Embryonic facial prominence (tissue), 1 donor: ENCODE measurements at regions not wholly inside any gene's neighbourhood (a gene's known extent, or its start where the extent isn't known, plus 50 kb on each side); places are given as distances from the start of the nearest gene placed in this dataset.
"Not testable (repeated sequence)": the region's sequence is repeated elsewhere in the genome, so short reads cannot be mapped to it uniquely, and the experiment has no call there.

Experiments used
- DNase-seq: peaks from one replicate; pipeline ENCODE4 v3.0.0-alpha.2; 2016; ENCODE audit errors: extremely low spot score

DNA sequence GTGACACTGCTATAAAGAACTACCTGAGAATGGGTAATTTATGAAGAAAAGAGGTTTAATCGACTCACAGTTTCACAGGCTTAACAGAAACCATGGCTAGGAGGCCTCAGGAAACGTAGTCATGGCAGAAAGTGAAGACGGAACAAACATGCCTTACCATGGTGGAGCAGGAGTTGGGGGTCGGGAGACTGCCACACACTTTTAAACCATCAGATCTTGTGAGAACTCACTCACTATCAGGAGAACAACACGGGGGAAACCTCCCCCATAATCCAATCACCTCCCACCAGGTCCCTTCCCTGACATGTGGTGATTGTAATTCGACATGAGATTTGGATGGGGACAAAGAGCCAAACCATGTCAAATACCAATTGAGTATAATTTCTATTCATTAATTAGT, 2392.6 kb upstream of the C9orf72 start:
- DNase-seq: no peak

DNA sequence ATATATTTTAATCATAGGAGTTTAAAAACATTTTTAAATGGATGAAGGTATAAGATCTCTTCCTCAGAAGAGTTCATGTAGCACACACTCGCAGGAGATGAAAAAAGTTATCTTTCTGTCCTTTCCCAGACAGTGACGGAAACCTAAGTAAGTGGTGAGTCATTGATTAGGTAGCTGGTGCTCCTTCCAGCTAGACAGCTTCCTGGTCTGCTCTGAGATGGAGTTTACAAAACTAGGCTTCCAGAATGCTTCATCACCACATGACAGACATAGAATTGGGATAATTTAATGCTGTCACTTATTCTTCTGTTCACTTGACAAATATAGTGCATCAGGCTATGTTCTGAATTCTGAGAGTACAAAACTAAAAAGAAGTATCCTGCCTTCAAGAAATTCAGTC, 2393.0 kb upstream of the C9orf72 start:
- no peak for DNase-seq

DNA sequence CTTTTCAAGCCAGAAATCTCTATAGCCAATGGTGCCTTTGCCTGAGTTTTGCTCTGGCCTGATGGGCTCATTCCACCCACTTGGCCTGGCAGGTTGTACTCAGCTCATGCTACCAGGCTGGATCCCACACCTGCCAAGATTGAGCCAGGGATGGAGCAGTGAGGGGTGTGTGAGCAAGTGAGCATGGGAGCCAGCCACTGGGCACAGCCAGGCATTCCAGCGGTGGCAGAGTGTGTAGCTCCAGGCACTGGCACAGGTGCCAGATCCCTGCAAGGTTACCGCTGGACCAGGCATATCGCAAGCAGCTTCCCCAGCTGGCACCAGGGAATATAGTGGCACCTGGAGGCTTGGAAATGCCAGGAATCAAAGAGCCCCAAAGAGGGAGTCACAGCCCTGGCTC, 2395.6 kb upstream of the C9orf72 start:
- no peak for DNase-seq

DNA sequence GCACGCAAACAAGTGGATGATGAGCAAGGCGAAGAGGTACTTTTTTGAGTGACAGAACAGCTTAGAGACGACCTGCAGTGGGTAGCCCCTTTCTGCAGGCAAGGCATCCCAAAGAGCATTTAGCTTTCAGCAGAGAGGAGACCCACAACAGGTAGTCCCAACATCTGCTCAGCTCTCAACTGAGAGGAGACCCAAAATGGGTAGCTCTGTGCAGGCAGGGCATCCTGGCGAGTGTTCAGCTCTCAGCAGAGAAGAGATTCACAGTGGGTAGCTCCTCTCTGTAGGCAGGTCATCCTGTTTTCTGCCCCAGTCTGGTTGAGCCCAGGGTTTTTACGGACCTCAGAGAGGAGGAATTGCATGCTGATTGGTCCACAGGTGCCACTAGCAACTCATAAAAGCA, 2396.1 kb upstream of the C9orf72 start:
- no peak for DNase-seq

DNA sequence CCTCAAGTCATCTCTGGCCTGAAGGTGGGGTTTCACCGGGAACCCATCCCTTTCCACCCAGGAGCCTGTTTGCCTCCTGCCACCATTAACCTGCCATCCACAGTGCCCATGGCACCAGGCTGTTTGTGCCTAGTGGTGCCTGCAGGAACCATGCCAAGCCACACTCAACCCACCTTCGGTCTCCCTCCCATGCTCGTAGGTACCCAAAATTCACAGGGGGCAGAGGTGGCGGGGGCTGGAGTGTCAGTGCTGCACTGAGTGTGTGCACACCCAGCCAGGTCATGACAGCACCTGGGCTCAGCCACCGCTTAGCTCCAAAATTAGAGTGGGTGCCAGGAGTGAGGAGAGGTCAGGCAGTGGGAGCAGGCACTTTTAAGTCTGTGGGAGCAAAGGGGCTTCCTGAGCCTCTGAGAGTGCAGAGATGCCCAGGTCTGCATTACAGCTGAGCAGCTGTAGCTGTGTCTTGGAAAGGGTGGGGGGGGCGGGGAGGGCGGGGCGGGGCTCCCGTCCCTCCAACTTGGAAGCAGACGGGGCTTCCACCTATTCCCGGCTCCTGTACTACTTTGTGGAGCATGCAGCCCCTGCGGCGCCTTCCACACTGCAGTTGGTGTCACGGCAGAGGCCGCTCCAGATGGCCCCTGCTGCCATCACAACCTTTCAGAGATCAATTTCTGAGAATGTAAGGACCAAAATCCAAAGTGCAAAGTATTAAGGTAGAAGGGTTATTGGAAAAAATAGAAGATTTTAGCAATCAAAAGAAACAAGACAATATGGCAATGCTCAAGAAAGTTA, 2396.8 kb upstream of the C9orf72 start:
- DNase-seq: no peak

DNA sequence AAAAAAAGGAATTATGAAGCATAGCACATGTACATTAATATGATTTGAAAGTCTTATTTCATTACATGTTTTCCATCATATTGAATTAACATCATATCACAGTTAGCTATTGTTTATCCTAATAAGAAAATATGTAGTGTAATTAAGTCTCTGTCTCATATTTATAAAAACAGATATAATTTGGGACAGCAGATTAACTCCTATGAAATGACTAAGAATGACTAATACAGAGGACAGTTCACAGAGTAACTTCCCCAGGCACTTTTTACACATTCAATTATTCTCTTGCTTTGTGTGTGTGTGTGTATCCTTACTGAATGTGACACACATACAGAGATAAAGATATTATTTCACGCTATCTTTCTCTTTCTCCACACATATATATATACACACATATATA, 2400.9 kb upstream of the C9orf72 start:
- DNase-seq: no peak

DNA sequence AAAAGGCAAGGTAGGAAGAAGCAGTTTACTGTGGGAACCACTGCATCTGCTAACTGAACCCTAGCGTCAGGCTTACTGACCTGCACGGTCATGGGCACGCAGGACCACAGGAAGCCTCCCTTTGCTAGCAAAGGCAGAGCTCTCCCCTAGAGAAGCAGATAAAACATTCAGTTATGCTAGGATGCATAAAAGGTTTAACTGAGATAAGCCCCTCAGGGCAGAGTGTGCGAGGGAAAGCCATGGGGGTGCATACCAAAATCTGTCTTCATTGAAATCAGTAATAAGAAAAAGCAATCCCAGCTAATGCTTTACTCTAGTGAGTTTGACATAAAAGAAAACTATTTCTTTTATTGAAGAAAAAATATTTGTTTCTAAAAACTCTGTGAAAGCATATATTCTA, 2403.7 kb upstream of the C9orf72 start:
- no peak for DNase-seq

DNA sequence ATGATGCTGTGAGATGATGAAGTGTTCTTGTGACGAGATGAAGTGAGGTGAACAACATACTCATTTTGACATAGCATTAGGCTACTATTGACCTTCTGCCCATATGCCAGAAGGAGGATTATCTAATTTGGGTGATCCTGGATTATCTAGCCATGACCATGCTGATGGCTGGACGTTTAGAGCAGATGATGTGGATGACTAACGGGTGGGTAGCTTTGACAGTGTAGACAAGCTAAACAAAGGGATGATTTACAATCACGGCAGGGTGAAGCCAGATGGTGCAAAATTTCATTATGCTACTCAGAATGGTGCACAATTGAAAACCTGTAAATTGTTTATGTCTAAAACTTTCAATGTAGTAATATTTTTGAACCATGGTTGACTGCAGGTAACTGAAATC, 2403.4 kb upstream of the ACO1 start:
- DNase-seq: no peak

DNA sequence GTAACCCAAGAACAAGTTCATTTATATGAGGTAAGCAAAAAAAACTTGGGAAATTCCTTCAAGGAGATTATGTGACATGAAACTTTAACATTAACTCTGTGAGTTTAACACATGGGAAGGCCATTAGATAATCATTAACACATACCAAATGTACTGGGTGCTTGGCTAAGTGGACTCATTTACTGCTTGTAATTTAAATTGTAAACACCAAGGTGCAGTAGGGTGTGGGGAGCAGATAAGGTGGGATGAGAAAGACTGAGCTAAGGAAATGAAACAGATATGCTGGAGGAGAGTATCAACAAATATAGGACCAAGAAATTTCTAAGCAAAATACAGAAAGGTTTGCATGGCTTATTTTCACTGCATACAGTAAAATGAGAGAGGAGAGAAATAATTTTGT, 2384.8 kb upstream of the ACO1 start:
- DNase-seq: no peak

DNA sequence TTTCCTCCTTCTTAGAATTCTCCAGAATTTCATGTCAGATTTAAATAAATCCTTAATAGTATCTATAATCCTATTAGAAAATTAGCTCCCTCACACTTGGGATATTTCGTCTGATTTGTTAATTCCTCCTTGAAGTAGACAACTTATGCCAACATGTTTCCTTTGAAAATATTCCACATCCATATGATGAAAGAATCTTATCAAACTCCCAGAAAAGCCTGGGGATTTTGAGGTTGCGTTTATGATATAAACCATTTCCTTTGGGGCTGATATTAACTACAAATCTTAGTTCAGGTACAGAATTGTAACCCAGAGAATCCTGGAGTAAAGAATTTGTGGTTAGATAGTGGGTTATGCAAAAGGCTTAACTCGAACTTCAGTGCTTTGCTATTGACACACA, 2373.8 kb upstream of the ACO1 start:
- no peak for DNase-seq

DNA sequence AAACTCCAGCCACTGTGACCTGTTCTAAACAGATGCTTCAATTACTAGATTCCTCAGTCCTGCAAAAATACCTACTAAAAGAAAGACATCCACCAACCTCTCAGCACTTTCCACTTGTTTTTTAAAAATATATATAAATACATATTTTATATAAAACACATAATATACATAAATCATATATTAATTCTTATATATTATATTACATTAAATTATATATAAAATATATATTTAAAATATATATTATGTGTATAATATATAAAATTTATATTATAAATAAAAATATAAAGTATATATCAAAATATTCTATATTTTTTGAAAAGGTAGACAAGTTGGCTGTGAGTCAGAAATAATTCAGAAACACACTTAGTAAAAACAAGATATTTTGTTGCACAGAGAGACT, 2371.8 kb upstream of the ACO1 start:
- DNase-seq: no peak

DNA sequence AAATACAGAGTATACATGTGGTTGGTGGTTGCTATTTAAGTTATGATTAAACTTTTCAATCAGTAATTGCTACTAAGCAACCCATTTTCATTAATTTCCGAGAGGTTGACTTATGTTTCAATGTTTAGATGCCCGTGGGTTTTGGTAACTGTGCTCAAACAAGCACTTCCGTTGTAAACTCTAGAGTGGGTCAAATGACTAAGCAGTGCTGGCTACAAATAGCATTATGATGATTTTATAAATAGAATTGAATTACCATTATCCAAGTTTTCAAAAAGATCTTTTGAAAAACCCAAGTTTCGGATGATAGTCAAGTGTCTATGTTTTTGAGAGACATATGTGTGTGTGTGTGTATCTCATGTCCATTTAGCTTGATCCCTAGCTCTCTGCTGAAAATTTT, 2369.4 kb upstream of the ACO1 start:
- DNase-seq: no peak

DNA sequence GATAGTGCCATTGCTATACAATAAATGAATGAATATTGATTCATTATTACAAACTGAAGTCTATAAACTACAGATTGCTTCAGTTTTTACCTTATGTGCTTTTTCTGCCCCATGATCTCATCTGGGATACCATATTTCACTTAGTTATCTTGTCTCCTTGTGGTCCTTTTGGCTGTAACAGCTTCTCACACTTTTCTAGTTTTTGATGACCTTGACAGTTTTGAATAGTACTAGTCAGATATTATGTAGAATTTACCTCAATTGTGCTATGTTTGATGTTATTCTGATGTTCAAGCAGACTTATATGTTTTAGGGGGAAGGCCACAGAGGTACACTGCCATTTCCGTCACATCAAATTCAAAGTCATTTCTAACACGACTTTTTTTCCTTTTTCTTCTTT, 2364.3 kb upstream of the ACO1 start:
- no peak for DNase-seq

DNA sequence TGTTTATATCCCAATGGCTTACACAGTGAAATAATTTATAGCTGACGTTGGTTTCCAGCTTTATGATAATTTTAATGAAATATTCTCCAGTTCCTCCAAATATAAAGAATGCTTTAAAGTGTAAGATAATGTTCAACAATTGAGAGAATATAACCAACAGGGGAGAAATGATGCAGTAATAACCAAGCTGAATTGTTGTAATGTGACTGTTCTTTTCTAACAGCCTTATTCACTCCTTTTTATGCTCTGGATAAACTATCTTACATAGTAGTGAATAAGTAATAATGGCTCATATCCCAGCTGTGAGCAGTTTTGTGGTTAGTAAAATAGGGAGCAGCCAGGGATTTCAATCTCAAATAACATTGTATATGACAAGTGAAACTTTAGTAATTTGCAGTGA, 2348.7 kb upstream of the ACO1 start:
- no peak for DNase-seq

DNA sequence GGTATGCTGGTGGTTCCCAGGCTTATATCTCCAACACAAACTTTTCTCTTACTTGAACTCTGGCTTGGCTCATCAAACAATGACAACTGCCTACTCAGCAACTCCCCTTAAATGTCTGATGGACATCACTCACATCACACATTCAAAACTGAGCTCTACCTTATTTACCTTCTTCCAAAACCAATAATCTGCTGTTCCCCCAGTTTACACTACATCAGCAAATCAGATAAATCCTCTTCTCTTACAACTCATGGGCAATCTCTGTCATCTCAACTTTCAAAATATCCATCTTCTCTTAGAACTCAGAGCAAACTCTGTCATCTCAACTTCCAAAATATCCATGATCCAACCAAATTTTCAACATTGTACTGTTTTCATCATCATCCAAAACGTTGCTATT, 2347.9 kb upstream of the ACO1 start:
- DNase-seq: no peak

DNA sequence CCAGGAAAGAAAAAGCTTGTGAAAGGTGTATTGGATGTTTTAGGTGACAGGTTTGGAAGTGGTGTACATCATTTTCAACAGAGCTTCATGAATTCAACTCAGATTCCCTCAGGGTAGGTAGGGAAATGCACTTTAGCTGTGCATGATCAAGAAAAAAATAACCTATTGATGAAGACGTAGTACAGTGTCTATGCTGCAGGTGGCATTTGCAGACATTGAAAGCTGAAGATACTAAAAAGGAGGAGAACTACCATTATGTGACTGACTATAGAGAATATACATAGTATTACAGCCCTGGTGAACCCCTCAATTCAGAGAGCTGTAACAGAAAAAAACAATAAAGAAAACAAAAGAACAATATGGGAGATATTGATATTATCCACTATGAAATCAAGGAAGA, 2344.7 kb upstream of the ACO1 start:
- no peak for DNase-seq

DNA sequence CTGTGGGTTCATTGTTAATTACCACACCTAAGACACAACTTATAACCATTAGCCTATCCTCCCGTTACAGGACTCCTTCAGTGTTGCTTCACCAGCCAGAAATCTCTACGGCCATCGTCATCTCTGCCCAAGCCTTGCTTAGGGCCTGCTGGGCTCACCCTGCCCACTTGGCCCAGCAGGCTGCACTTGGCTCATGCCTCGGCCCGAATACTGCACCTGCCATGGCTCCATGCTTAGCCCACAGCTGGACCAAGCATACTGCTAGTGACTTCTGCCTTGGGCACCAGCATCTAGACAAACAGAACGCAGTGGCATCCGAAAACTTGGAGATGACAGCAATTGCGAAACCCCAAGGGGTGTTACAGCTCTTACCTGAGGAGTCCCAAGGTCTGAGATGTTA, 2336.0 kb upstream of the ACO1 start:
- DNase-seq: no peak

DNA sequence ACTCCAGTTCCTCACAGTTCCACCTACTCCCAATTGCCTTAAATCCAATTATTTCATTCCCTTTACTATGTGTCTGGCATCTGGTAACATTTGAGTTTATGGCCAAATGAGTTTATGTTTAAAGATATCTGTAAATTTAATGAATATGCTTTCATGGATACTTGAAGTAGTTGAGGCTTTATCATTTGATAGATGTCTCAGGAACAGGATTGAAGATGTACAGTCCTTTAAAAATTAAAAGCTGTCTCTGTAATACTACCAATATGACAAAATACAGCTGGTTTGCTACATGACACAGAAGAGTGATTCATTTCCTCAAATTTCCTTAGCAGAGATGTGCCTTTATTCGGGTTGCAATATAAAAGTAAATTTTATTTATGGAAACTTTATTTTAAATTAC, 2326.0 kb upstream of the ACO1 start:
- DNase-seq: no peak

DNA sequence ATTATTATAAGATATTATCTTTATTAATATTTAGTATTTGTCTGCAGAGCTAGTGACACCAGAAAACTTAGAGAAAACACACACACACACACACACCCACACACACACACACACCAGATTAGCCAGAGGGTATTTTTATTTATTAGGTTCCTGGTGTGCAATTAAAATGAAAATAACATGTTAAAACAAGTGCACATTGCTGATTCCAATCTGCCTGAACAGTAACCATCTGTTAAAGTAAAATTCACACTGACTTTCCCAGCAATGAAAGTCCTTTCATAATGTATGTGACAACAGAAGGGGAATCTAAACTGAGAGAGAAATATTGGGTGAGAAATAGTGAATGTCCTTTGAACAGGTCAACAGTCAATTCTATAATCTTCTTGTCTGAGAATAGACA, 2323.5 kb upstream of the ACO1 start:
- no peak for DNase-seq

DNA sequence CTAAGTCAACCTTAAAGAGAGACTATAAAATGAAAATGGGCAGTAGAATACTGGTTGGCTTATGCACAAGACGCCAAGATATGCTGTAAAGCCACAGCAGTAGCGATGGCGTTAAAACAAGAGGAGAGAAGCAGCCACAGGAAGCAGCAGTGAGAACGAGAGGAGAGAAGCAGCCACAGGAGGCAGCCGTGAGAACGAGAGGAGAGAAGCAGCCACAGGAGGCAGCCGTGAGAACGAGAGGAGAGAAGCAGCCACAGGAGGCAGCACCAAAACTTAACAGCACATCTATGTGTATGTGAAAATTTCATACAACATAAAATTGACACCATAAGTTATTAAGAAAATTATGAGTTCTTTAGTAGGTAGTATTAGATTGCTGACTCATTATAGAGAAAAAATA, 2318.6 kb upstream of the ACO1 start:
- no peak for DNase-seq

DNA sequence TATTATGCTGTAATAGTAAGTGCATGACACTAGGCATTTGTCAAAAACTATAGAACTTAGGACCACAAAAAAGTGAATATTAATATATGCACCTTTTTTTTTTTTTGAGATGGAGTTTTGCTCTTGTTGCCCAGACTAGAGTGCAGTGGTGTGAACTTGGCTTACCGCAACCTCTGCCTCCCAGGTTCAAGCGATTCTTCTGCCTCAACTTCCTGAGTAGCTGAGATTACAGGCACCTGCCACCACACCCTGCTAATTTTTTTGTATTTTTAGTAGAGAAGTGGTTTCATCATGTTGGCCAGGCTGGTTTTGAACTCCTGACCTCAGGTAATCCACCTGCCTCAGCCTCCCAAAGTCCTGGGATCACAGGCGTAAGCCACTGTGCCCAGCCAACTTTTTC, 2315.2 kb upstream of the ACO1 start:
- DNase-seq: not testable (repeated sequence)

DNA sequence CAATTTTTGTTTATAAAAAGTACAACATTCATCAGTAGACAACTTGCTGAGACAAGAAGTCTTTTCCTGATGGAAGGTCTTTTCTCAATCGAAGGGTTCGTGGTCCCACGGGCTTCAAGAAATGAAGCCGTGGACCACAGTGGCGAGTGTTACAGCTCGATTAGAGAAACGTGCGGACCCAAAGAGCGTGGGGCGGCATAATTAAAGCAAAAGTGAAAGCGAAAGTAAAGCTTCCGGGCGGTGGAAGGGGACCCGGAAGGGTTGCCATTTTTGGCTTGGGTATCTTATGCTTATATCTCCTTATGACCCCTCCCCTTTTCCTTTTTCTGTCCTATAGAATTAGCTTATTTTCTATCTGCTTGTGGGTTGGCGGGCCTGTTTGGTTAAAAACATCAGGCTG, 2309.4 kb upstream of the ACO1 start:
- no peak for DNase-seq

DNA sequence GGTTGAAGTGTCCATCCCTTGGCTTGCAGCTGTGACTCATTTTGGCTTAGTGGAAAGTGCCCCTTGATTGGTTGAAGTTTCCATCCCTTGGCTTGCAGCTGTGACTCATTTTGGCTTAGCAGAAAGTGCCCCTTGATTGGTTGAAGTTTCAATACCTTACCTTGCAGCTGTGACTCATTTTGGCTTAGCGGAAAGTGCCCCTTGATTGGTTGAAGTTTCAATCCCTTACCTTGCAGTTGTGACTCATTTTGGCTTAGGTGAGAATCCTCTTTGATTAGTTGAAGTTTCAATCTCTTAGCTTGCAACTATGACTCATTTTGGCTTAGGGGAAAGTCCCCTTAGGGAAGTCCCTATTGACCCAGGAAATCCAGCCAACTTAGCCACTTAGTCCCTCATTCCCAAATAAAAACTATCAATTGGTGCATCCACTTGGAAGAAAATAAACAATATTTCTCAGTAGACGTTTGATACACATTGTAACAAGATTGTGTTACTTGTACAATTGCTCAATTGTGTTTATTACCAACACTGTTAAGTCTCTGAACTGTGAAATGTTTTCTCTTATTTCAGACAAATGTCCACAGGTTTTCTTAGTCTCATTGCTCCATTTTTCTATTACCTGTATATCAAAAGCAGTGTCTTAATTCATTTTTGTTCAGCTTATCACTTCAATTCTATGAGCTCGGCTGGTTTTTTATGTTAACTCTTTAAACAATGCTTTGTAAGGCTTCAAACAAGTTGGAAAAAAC, 2308.8 kb upstream of the ACO1 start:
- no peak for DNase-seq

DNA sequence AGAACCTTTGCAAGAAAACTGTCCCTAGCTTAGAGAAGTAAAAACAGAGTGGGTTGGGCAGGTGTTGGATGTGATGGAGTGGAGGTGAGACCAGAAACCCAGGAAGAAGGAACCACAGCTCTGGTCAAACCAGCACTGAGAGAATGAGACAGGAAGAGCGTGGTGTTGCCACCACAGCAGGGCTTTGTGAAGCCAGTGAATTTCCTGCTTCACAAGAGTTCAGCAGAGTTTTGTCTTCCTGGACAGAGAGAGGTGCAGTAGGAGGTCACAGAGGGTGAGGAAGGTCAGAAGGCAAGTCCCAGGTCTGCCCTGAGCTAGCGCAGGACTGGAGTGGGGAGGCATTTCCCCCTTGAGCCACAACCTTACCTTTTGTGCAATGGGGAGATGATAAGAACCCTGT, 2306.2 kb upstream of the ACO1 start:
- DNase-seq: no peak
